AG04449 (cell line): ENCODE measurements at regions not wholly inside any gene's neighbourhood (a gene's known extent, or its start where the extent isn't known, plus 50 kb on each side); places are given as distances from the start of the nearest gene placed in this dataset.

ENCODE experiments used
- CTCF ChIA-PET: fragments of 350-600 bp; formaldehyde crosslinking; extraction: SDS; loops from one replicate; lab custom pipeline; 2021; ENCODE audit warnings: antibody characterized with exemption; lab: Yijun Ruan, JAX
- POLR2A ChIA-PET: fragments of 400-600, 350-600 bp; formaldehyde crosslinking; extraction: SDS; loops from one replicate; lab custom pipeline; 2020; ENCODE audit warnings: antibody characterized with exemption, inconsistent platforms; lab: Yijun Ruan, JAX
- DNase-seq: peaks from one replicate; pipeline ENCODE4 v3.0.0-alpha.2; 2010; ENCODE audit warnings: low read depth, low spot score
- H3K4me3 ChIP-seq: 2 replicates; pipeline ENCODE4 v1.5.1; 2011; ENCODE audit warnings: low read depth, mild to moderate bottlenecking, control low read depth, low read length
- TF ChIP-seq, protein P1 (sequence below): IDR thresholded peaks from one replicate; pipeline ENCODE4 v1.5.1; 2011; ENCODE audit warnings: mild to moderate bottlenecking, moderate library complexity, low read length, control low read depth, inconsistent platforms; ENCODE audit not compliant: insufficient read depth; ENCODE audit errors: missing control alignments

DNA sequence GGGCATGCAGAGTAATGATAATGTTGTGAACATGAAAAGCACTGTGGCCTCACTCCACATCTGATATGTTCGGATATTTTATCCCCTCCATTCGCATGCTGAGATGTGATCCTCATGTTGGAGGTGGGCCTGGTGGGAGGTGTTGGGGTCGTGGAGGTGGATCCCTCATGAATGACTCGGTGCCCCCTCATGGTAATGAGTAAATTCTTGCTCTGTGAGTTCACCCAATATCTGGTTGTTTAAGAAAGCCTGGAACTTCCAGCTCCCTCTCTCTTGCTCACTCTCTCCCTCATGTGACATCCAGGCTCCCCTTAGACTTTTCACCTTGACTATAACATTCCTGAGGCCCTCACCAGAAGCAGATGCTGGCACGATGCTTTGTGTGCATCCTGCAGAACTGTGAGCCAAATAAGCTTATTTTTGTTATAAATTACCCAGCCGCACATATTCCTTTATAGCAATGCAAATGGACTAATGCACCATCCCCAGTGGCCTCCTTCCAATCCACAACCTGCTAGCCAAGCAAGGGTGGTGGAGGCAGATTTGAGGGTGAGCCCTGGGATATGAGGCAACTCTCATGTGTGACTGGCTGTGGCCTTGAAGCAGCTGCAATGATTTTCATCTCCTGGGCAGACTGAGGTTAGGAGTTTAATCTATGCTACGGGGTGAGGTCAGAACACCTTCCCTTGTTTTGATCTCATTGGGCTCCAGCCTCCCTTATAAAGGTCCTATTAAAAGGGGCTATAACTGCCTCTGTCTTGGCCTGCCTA is 276.5 kb downstream of the ETS1 start:
- no peak for DNase-seq
- ChIA-PET POLR2A (no interaction called here), CTCF (no interaction called here)
- TF ChIP-seq, protein P1, sequence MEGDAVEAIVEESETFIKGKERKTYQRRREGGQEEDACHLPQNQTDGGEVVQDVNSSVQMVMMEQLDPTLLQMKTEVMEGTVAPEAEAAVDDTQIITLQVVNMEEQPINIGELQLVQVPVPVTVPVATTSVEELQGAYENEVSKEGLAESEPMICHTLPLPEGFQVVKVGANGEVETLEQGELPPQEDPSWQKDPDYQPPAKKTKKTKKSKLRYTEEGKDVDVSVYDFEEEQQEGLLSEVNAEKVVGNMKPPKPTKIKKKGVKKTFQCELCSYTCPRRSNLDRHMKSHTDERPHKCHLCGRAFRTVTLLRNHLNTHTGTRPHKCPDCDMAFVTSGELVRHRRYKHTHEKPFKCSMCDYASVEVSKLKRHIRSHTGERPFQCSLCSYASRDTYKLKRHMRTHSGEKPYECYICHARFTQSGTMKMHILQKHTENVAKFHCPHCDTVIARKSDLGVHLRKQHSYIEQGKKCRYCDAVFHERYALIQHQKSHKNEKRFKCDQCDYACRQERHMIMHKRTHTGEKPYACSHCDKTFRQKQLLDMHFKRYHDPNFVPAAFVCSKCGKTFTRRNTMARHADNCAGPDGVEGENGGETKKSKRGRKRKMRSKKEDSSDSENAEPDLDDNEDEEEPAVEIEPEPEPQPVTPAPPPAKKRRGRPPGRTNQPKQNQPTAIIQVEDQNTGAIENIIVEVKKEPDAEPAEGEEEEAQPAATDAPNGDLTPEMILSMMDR, result no peak
- H3K4me3 ChIP-seq, result no peak overlapping the region

DNA sequence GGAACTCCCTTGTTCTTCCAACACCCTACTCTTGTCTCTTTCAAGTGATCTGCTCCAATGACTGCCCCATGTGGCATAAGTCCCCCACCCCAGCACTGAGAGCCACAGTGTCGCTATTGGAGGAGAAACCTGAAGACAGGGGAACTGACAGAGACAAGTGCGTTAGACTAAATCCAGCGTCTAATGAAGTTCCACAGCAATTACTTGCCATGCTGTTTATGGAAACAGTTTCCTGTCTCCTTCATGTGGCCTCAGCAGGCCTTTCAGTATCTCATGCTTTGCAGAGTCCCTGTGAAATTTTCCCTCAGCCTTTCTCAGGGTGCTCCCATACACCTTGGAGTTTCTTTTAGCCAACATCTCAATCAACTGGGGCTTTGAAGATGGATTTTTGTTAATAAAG is 277.4 kb downstream of the ETS1 start:
- no peak overlapping the region for H3K4me3 ChIP-seq
- CTCF ChIA-PET, result interaction anchor here (0.9 kb wide), 1 partner anchor 14 kb away, joined by 3 read pairs; no protein-coding TSS in a partner anchor
- TF ChIP-seq, protein P1, result no peak
- DNase-seq, result no peak
- POLR2A ChIA-PET, result no interaction called here

DNA sequence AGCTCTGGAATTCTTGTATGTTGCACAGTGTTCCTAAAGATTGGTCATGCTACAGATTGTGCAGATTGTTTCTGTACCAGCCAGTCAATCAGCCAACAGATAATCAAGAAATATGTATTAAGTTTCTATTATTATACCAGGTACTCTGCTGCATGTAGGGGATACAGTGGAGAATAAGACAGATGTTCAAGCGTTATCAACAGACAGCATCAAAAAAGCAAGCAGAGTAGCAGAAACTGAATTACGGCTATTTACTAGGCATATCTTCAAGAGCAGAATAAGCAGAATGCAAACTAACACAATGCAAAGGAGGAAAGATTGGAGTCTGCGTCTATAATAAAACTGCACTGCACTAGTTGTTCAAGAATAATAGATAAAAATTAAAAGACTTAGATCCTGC is 278.6 kb downstream of the ETS1 start:
- CTCF ChIA-PET, result interaction anchor here (1.0 to 1.4 kb wide), 2 partner anchors 9 to 19 kb away, joined by 3 to 4 read pairs; no protein-coding TSS in a partner anchor
- no peak overlapping the region for H3K4me3 ChIP-seq
- TF ChIP-seq, protein P1, result no peak
- no peak for DNase-seq
- POLR2A ChIA-PET, result no interaction called here

DNA sequence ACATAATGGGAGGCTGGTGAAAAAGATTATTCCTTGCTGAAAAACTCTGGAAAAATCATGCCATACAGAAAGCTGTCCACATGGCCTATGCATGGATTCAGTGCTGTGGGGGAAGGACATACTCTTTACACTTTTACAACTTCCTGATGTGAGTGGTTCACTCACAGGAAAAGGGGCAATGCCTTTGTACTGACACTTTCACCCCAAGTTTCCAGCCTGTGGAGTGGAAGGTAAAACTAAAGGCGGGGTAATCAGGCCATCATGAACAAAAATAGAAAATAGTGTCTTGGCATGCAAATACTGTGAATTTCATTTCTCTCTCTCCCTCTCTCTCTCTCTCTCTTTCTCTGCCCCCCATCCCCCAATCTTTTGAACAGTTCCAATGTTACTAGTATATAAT is 281.8 kb downstream of the ETS1 start:
- CTCF ChIA-PET, result interaction anchor here (1.2 kb wide), 2 partner anchors 14 to 325 kb away, joined by 3 read pairs; no protein-coding TSS in a partner anchor
- TF ChIP-seq, protein P1, result no peak
- POLR2A ChIA-PET, result no interaction called here
- H3K4me3 ChIP-seq, result no peak overlapping the region
- DNase-seq, result no peak

DNA sequence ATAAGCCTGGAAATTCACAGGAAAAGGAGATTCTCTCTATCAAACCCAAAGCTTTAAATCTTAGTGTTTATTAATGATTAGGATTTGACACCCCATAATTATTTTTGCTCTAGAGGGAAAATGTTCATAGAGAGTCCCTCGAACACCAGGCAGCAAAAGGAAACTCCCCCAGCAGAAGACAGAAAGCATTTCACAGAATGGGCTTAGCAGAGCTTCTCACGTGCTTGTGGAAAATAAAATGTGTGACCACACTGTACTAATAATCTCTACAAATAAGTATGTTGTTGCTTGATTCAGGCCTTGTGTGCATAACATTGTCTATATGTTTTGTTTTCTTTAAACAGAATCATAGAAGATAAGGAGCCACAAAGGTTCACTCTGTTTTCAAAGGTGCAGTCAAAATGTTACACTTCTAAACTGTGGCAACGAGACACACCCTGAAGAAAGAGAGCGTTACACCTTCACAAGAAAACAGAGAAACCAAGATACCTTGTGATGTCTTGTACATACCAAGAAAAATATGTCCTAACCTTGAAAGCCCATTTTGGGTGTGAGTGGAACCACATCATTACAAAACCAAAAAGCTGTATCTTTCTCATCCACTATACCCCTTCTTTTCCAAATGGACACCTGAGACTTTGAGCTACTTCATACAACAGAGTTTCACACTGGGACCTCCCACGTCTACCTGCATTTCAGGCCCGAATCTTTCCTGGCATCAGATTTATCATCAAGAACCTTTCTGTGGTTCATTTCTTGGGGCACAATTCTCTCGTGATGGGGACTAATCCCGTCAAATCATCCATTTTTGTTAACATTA is 282.5 kb downstream of the ETS1 start:
- TF ChIP-seq, protein P1, result no peak
- DNase-seq, result no peak
- H3K4me3 ChIP-seq, result no peak overlapping the region
- CTCF ChIA-PET, result interaction anchor here (0.7 to 1.2 kb wide), 3 partner anchors 15 to 326 kb away, joined by 3 read pairs; no protein-coding TSS in a partner anchor
- POLR2A ChIA-PET, result no interaction called here

DNA sequence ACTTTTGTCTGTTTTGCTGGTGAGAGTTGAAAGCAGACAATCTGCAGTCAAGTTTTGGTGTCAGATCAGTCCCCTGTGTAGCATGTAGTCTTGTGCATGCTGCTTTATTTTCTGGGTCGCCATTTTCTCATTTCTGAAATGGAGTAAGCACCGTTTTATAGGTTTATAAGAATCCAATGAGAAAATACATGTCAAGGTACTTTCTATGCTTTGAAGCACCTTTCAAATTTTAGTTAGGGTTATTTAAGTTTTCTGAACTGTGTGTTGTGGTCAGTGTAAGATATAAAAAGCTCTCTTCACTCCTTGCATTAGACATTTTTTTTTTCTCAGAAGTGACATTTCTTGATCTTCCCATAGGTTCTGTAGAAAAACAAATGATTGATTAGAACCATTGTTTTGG is 283.2 kb downstream of the ETS1 start:
- ChIA-PET POLR2A (no interaction called here), CTCF (interaction anchor here (0.6 to 1.1 kb wide), 2 partner anchors 327 to 798 kb away, joined by 3 read pairs; no protein-coding TSS in a partner anchor)
- no peak for DNase-seq
- TF ChIP-seq, protein P1, result no peak
- H3K4me3 ChIP-seq, result no peak overlapping the region
